OCI-LY7 (cell line): ENCODE measurements at regions not wholly inside any gene's neighbourhood (a gene's known extent, or its start where the extent isn't known, plus 50 kb on each side); places are given as distances from the start of the nearest gene placed in this dataset.

Source experiments
- BruUV-seq: library from RNA; stranded (reverse); fragments of 400-500 nt; replicated peaks from 2 replicates; lab custom pipeline; 2021; lab: Mats Ljungman, UMichigan
- CTCF ChIA-PET: fragments of 300-600 bp; sonication (Branson Sonifier 250); formaldehyde crosslinking; loops from one replicate; lab custom pipeline; 2022; ENCODE audit warnings: antibody characterized with exemption; ENCODE audit not compliant: unreplicated experiment; lab: Charles Lee
- POLR2A ChIA-PET: fragments of 300-600 bp; sonication (Branson Sonifier 250); formaldehyde crosslinking; loops from one replicate; lab custom pipeline; 2022; ENCODE audit warnings: antibody characterized with exemption; lab: Charles Lee
- DNase-seq: peaks from one replicate; pipeline ENCODE4 v3.0.0-alpha.2; 2015; ENCODE audit warnings: low spot score
- H2AFZ ChIP-seq: fragments of 200-600 bp; sonication (generic), shearing (Covaris generic); 2 replicates; pipeline ENCODE4 v1.6.1; 2014; ENCODE audit warnings: mild to moderate bottlenecking, antibody characterized with exemption, low read length, moderate library complexity
- H3K27ac ChIP-seq: fragments of 200-600 bp; sonication (generic); 2 replicates; pipeline ENCODE4 v1.5.1; 2014; ENCODE audit warnings: mixed run types, low read depth, mild to moderate bottlenecking, moderate library complexity, low read length, inconsistent platforms; ENCODE audit not compliant: poor library complexity, severe bottlenecking
- H3K36me3 ChIP-seq: fragments of 200-600 bp; sonication (generic); 2 replicates; pipeline ENCODE4 v1.6.1; 2014; ENCODE audit warnings: mild to moderate bottlenecking, antibody characterized with exemption, low read length, moderate library complexity, mixed read lengths; ENCODE audit not compliant: insufficient read depth
- H3K4me1 ChIP-seq: fragments of 200-600 bp; sonication (generic); 2 replicates; pipeline ENCODE4 v1.5.1; 2014; ENCODE audit warnings: mild to moderate bottlenecking, low read length; ENCODE audit not compliant: insufficient read depth, poor library complexity, severe bottlenecking
- H3K4me2 ChIP-seq: fragments of 200-600 bp; sonication (generic); 2 replicates; pipeline ENCODE4 v1.6.1; 2014; ENCODE audit warnings: mild to moderate bottlenecking, low read length
- H3K4me3 ChIP-seq: fragments of 200-600 bp; sonication (generic); 2 replicates; pipeline ENCODE4 v1.5.1; 2014; ENCODE audit warnings: mild to moderate bottlenecking, low read depth, low read length; ENCODE audit not compliant: poor library complexity, severe bottlenecking
- H3K79me2 ChIP-seq: fragments of 200-600 bp; sonication (generic); 2 replicates; pipeline ENCODE4 v1.6.1; 2016; ENCODE audit warnings: low read depth, mild to moderate bottlenecking, low read length, moderate library complexity, mixed read lengths; ENCODE audit not compliant: insufficient read depth
- H3K9me2 ChIP-seq: fragments of 200-600 bp; sonication (generic); 2 replicates; pipeline ENCODE4 v1.6.1; 2016; ENCODE audit warnings: mild to moderate bottlenecking, low read length, mixed read lengths; ENCODE audit not compliant: insufficient read depth
- H3K9me3 ChIP-seq: fragments of 200-600 bp; sonication (generic); 2 replicates; pipeline ENCODE4 v1.6.1; 2014; ENCODE audit warnings: mild to moderate bottlenecking, mixed run types, low read length, mixed read lengths
- H4K20me1 ChIP-seq: fragments of 200-600 bp; sonication (generic); 2 replicates; pipeline ENCODE4 v1.6.1; 2014; ENCODE audit warnings: mild to moderate bottlenecking, antibody characterized with exemption, low read length, moderate library complexity, mixed read lengths; ENCODE audit not compliant: insufficient read depth
- CTCF ChIP-seq: fragments of 200-600 bp; sonication (generic); conservative IDR thresholded peaks from 2 replicates; pipeline ENCODE4 v1.5.1; 2014; ENCODE audit warnings: mild to moderate bottlenecking, antibody characterized with exemption, low read length, moderate library complexity, mixed read lengths
- EZH2phosphoT487 ChIP-seq: fragments of 200-600 bp; sonication (generic); IDR thresholded peaks from 2 replicates; pipeline ENCODE4 v1.6.1; 2018; ENCODE audit warnings: low read depth, borderline replicate concordance, mild to moderate bottlenecking, mixed run types, antibody characterized with exemption, low read length, moderate library complexity, mixed read lengths
- intact Hi-C: fragments of 100-400 bp; cut with micrococcal nuclease; formaldehyde crosslinking; loops from one replicate; pipeline ENCODE4 v1.10.0; 2022; ENCODE audit not compliant: unreplicated experiment

- no peak overlapping the region for H3K4me3 ChIP-seq
- H3K27ac ChIP-seq, result no peak overlapping the region
- H3K4me1 ChIP-seq, result no peaks in the 10 kb centered on the region
- no peaks in the 10 kb centered on the region for H3K9me2 ChIP-seq
- intact Hi-C loops, result no loop called here
- BruUV-seq, result no TSS peak
- H3K79me2 ChIP-seq, result no peaks in the 10 kb centered on the region
- no peak for TF ChIP-seq EZH2phosphoT487
- no peak for TF ChIP-seq CTCF
- no peaks in the 10 kb centered on the region for H3K9me3 ChIP-seq
- H3K36me3 ChIP-seq, result no peaks in the 10 kb centered on the region
- no peak overlapping the region for H2AFZ ChIP-seq
- no peaks in the 10 kb centered on the region for H4K20me1 ChIP-seq
- CTCF ChIA-PET, result no interaction called here
- POLR2A ChIA-PET, result no interaction called here
- no peak for DNase-seq
- H3K4me2 ChIP-seq, result no peak overlapping the region
Observed at GRCh38 chr11:91979775-91980174, 244.8 kb upstream of the FAT3 start.

GRCh38 chr11:91978747-91979146 is 245.9 kb upstream of the FAT3 start:
- H3K9me3 ChIP-seq, result no peaks in the 10 kb centered on the region
- CTCF ChIA-PET, result no interaction called here
- BruUV-seq, result no TSS peak
- no peaks in the 10 kb centered on the region for H3K36me3 ChIP-seq
- no peak overlapping the region for H3K4me3 ChIP-seq
- H3K27ac ChIP-seq, result no peak overlapping the region
- TF ChIP-seq CTCF (no peak), EZH2phosphoT487 (no peak)
- no peaks in the 10 kb centered on the region for H3K9me2 ChIP-seq
- H3K4me1 ChIP-seq, result no peaks in the 10 kb centered on the region
- no peak overlapping the region for H2AFZ ChIP-seq
- H4K20me1 ChIP-seq, result no peaks in the 10 kb centered on the region
- POLR2A ChIA-PET, result interaction anchor here (0.7 to 0.8 kb wide), 2 partner anchors 10 to 154 kb away, joined by 4 read pairs; no protein-coding TSS in a partner anchor
- no peak overlapping the region for H3K4me2 ChIP-seq
- DNase-seq, result no peak
- no peaks in the 10 kb centered on the region for H3K79me2 ChIP-seq
- intact Hi-C loops, result no loop called here

- no peak overlapping the region for H3K4me2 ChIP-seq
- H3K27ac ChIP-seq, result no peak overlapping the region
- no peaks in the 10 kb centered on the region for H3K9me3 ChIP-seq
- POLR2A ChIA-PET, result interaction anchor here (0.8 kb wide), 1 partner anchor 61 kb away, joined by 3 read pairs; no protein-coding TSS in a partner anchor
- H3K36me3 ChIP-seq, result no peaks in the 10 kb centered on the region
- no peak overlapping the region for H3K4me3 ChIP-seq
- H3K4me1 ChIP-seq, result no peaks in the 10 kb centered on the region
- intact Hi-C loops, result no loop called here
- DNase-seq, result no peak
- no TSS peak for BruUV-seq
- no peaks in the 10 kb centered on the region for H3K79me2 ChIP-seq
- no peak for TF ChIP-seq CTCF
- no peak for TF ChIP-seq EZH2phosphoT487
- CTCF ChIA-PET, result no interaction called here
- no peak overlapping the region for H2AFZ ChIP-seq
- H4K20me1 ChIP-seq, result no peaks in the 10 kb centered on the region
- no peaks in the 10 kb centered on the region for H3K9me2 ChIP-seq
Observed at GRCh38 chr11:91972665-91973266, 251.9 kb upstream of the FAT3 start.
